Right atrium auricular region (tissue), 2 donors: ENCODE measurements at regions not wholly inside any gene's neighbourhood (a gene's known extent, or its start where the extent isn't known, plus 50 kb on each side); places are given as distances from the start of the nearest gene placed in this dataset.

ENCODE experiments used
- DNase-seq: peaks from one replicate; pipeline ENCODE4 v3.0.0-alpha.2; 2019; ENCODE audit warnings: low spot score
- H3K27ac ChIP-seq, 2 donors: fragments of 200-600 bp; sonication (generic); 1 replicate in 1 of 2; 2 replicates in 1 of 2; pipeline ENCODE4 v1.5.1; 2016 to 2019
- H3K27me3 ChIP-seq, 2 donors: fragments of 200-600 bp; sonication (generic); one replicate each; pipeline versions ENCODE4 v1.5.1 to v1.6.0; 2017 to 2019
- H3K36me3 ChIP-seq: fragments of 200-600 bp; sonication (generic); one replicate; pipeline ENCODE4 v1.5.1; 2016
- H3K4me1 ChIP-seq, 2 donors: fragments of 200-600 bp; sonication (generic); one replicate each; pipeline versions ENCODE4 v1.5.1 to v1.6.0; 2017 to 2019
- H3K4me3 ChIP-seq, 2 donors: fragments of 200-600 bp; sonication (generic); 1 replicate in 1 of 2; 2 replicates in 1 of 2; pipeline ENCODE4 v1.5.1; 2017 to 2019; ENCODE audit warnings: mild to moderate bottlenecking in 1 of 2, moderate library complexity in 1 of 2
- H3K9me3 ChIP-seq, 2 donors: fragments of 200-600 bp; sonication (generic); one replicate each; pipeline ENCODE4 v1.5.1; 2019
- CTCF ChIP-seq, 2 donors: fragments of 200-600 bp; sonication (generic); IDR thresholded peaks; one replicate each; pipeline ENCODE4 v1.5.1; 2019; ENCODE audit warnings: antibody characterized with exemption in 2 of 2

DNA sequence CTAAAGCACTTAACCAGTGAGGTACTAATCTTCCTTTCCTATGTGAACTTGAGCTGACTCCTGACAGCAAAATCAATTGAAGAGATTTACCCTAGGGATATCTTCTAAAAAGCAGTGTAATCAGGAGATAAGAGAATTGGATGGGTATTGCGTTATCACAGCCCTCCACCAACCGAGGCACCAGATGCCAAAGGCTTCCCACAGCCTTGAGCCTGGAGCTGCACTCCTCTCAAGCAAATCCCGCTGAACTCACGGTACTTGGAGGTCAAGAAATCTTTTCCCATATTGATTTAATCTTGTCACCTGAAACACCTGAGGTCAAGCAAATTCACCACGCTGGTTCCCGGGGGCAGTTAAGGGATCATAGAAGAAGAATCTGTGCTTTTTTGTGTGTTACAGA, 346.8 kb downstream of the TBL1XR1 start:
- no peak for TF ChIP-seq CTCF (IDR thresholded peaks at IDR 0.05)

DNA sequence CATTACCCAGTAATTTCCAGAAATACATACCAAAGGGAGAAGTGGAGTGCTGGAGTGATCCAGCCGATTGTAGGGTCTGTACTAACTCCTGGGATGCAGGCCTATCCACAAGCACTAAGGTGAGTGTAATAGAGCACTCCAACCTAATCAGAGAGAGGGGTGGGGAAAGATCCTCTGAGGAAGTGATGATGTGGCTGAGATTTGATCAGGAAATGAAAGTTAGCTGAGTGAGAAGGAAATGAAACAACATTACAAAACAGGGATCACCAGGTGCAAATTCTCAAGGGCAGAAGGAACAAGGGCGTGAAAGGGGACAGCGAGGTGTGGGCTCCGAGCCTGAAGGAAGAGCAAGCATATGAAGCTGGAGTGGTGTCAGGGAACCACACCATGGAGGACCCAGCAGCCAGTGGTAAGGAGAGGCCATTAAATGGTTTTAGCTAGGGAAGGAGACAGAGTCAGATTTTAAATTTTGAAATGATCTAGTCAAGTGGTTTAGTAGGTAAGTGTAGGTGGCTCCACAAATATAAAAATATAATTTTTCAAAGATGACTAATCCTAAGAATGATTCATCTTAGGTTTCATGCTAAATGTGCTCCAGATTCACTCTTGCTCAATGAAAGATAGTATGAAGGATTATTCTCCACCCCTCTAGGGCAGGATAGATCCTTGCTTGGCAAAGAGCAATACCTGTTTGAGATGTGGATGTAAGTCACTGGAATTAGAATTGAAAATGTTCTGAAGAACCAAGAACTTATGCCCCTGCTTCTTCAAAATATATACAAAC, 348.7 kb downstream of the TBL1XR1 start:
- TF ChIP-seq CTCF (IDR thresholded peaks at IDR 0.05) = no peak
- no peaks in the 10 kb centered on the region for H3K4me1 ChIP-seq
- DNase-seq = no peak
- H3K27ac ChIP-seq = no peak overlapping the region
- no peak overlapping the region for H3K4me3 ChIP-seq
- H3K27me3 ChIP-seq = no peaks in the 10 kb centered on the region
- H3K9me3 ChIP-seq = no peaks in the 10 kb centered on the region
- H3K36me3 ChIP-seq = no peaks in the 10 kb centered on the region

More for the DNA sequence above, 346.8 kb downstream of the TBL1XR1 start:
- DNase-seq = no peak
- Histone ChIP-seq H3K4me3 (no peak overlapping the region), H3K36me3 (no peaks in the 10 kb centered on the region), H3K27ac (no peak overlapping the region), H3K9me3 (no peaks in the 10 kb centered on the region), H3K4me1 (no peaks in the 10 kb centered on the region), H3K27me3 (no peaks in the 10 kb centered on the region)

- Histone ChIP-seq H3K27me3 (no peaks in the 10 kb centered on the region), H3K4me1 (no peaks in the 10 kb centered on the region), H3K9me3 (no peaks in the 10 kb centered on the region), H3K36me3 (no peaks in the 10 kb centered on the region), H3K4me3 (no peak overlapping the region), H3K27ac (no peak overlapping the region)
- DNase-seq = no peak
- no peak for TF ChIP-seq CTCF (IDR thresholded peaks at IDR 0.05)
Measured at GRCh38 chr3:176842914-176843313, 354.4 kb downstream of the TBL1XR1 start.

DNA sequence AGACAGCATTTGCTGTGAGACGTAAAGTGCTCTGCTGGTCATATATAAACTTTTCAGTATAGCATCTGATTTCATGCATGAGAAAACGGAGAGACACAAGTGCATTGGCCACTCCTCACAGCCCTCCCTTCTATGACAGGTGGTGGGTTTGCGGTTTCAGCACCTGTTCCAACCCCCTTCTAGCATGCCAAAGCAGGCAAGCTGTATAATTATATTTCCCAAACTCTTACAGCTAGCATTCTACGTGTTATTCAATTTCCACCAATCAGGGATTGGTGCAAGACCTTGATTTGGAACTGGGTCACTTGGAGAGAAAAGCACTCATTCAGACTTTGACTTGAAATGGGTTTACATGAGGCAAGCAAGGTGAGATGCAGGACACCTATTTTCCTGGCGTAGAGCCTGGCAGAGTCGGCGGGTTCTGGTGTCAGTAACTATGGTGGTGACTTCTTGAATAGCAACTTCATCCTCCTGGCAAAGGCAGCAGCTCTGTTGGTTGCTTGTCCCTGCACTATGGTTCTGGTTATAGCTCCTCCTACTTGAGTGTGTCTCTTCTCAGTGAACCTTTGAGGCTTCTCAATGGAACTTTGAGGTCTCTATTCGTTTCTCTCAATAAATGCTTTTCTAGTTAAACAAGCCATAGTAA, 356.5 kb downstream of the TBL1XR1 start:
- H3K36me3 ChIP-seq = no peaks in the 10 kb centered on the region
- no peaks in the 10 kb centered on the region for H3K27me3 ChIP-seq
- DNase-seq = no peak
- H3K27ac ChIP-seq = no peak overlapping the region
- H3K4me1 ChIP-seq = no peaks in the 10 kb centered on the region
- no peak overlapping the region for H3K4me3 ChIP-seq
- H3K9me3 ChIP-seq = no peaks in the 10 kb centered on the region
- TF ChIP-seq CTCF (IDR thresholded peaks at IDR 0.05) = no peak

DNA sequence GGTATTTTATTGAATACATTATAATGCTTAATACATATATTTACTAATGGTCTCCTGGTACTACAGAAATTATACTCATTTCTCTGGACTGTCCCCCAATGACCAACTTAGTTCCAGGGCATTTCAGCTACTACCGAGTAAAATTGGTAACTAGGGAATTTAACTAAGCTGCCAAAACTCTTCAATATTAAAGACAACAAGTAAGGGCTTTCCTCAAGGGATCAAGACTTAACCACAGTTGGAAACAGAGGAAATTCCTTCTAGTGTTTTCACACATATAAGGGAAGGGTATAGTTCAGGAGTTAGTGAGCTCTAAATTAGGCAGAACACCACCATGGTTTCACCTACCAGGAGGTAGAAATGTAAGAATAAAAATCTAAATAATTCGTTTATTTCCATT, 357.4 kb downstream of the TBL1XR1 start:
- no peak overlapping the region for H3K27ac ChIP-seq
- no peak for TF ChIP-seq CTCF (IDR thresholded peaks at IDR 0.05)
- H3K9me3 ChIP-seq = no peaks in the 10 kb centered on the region
- no peaks in the 10 kb centered on the region for H3K27me3 ChIP-seq
- no peak overlapping the region for H3K4me3 ChIP-seq
- no peak for DNase-seq
- no peaks in the 10 kb centered on the region for H3K4me1 ChIP-seq
- H3K36me3 ChIP-seq = no peaks in the 10 kb centered on the region
